ENCODE measurements at regions not wholly inside any gene's neighbourhood (a gene's known extent, or its start where the extent isn't known, plus 50 kb on each side); places are given as distances from the start of the nearest gene placed in this dataset.

- ChIA-PET POLR2A (interaction anchor here (0.6 kb wide), 1 partner anchor 7 kb away, joined by 3 read pairs; no protein-coding TSS in a partner anchor), CTCF (interaction anchor here (0.5 to 1.1 kb wide), 2 partner anchors 55 to 262 kb away, joined by 3 read pairs; no protein-coding TSS in a partner anchor)
- Histone ChIP-seq H3K4me1 (ENCODE audit: control insufficient read depth, insufficient read depth, low read length) (no peaks in the 10 kb centered on the region), H3K36me3 (ENCODE audit: control insufficient read depth in 2 of 2, insufficient read depth in 1 of 2, low read length in 2 of 2) (no peaks in the 10 kb centered on the region), H3K9me3 (ENCODE audit: control insufficient read depth, insufficient read depth, low read depth, low read length) (no peaks in the 10 kb centered on the region), H3K27ac (ENCODE audit: extremely low read depth, low read depth, low read length) (no peak overlapping the region), H3K4me3 (ENCODE audit: low read depth, low read length) (no peak overlapping the region)
- TF ChIP-seq ZNF677 (tag by site-specific recombination; IDR thresholded peaks at IDR 0.05) = no peak
- no peak for TF ChIP-seq ZNF280D (tag by site-specific recombination; IDR thresholded peaks at IDR 0.05)
- no peak for TF ChIP-seq HOXC10 (CRISPR knock-in tag; IDR thresholded peaks at IDR 0.05)
- no peak for TF ChIP-seq ZNF561 (tag by site-specific recombination; IDR thresholded peaks at IDR 0.05; ENCODE audit: borderline replicate concordance)
- TF ChIP-seq ZNF174 (tag by site-specific recombination; IDR thresholded peaks at IDR 0.05) = no peak
- no peak for TF ChIP-seq ZNF169 (tag by site-specific recombination; IDR thresholded peaks at IDR 0.05)
- TF ChIP-seq ZNF571 (tag by site-specific recombination; IDR thresholded peaks at IDR 0.05) = no peak
- TF ChIP-seq ZNF394 (tag by site-specific recombination; IDR thresholded peaks at IDR 0.05; ENCODE audit: borderline replicate concordance) = no peak
These were observed 119.6 kb downstream of the TES start for GRCh38 chr7:116329686-116330503.

GRCh38 chr7:116331020-116331419 is 120.7 kb downstream of the TES start:
- H3K9me3 ChIP-seq (ENCODE audit: control insufficient read depth, insufficient read depth, low read depth, low read length) = no peaks in the 10 kb centered on the region
- no peaks in the 10 kb centered on the region for H3K36me3 ChIP-seq (ENCODE audit: control insufficient read depth in 2 of 2, insufficient read depth in 1 of 2, low read length in 2 of 2)
- no peak overlapping the region for H3K4me3 ChIP-seq (ENCODE audit: low read depth, low read length)
- ChIA-PET POLR2A (no interaction called here), CTCF (interaction anchor here (0.7 kb wide), 2 partner anchors 40 to 290 kb away, joined by 3 read pairs; no protein-coding TSS in a partner anchor)
- H3K27ac ChIP-seq (ENCODE audit: extremely low read depth, low read depth, low read length) = no peak overlapping the region
- TF ChIP-seq ZNF112 (tag by site-specific recombination; IDR thresholded peaks at IDR 0.05) = no peak
- no peak for TF ChIP-seq KLF17 (tag by site-specific recombination; IDR thresholded peaks at IDR 0.05)
- no peak for TF ChIP-seq ZNF280D (tag by site-specific recombination; IDR thresholded peaks at IDR 0.05)
- no peak for TF ChIP-seq ZNF621 (tag by site-specific recombination; IDR thresholded peaks at IDR 0.05)
- TF ChIP-seq MYNN (tag by site-specific recombination; IDR thresholded peaks at IDR 0.05; ENCODE audit: borderline replicate concordance) = no peak
- TF ChIP-seq ZNF19 (tag by site-specific recombination; IDR thresholded peaks at IDR 0.05; ENCODE audit: low read depth) = no peak
- no peak for TF ChIP-seq ZNF292 (tag by site-specific recombination; IDR thresholded peaks at IDR 0.05; ENCODE audit: borderline replicate concordance, low read depth)
- TF ChIP-seq PRDM6 (tag by site-specific recombination; IDR thresholded peaks at IDR 0.05) = no peak
- TF ChIP-seq ZNF843 (tag by site-specific recombination; IDR thresholded peaks at IDR 0.05) = no peak
- TF ChIP-seq ZNF501 (tag by site-specific recombination; IDR thresholded peaks at IDR 0.05) = no peak
- TF ChIP-seq ZNF214 (tag by site-specific recombination; IDR thresholded peaks at IDR 0.05; ENCODE audit: borderline replicate concordance) = no peak
- TF ChIP-seq ZNF776 (tag by site-specific recombination; IDR thresholded peaks at IDR 0.05; ENCODE audit: borderline replicate concordance) = no peak
- TF ChIP-seq SCRT2 (tag by site-specific recombination; IDR thresholded peaks at IDR 0.05) = no peak
- no peak for TF ChIP-seq ZNF423 (tag by site-specific recombination; IDR thresholded peaks at IDR 0.05)
- H3K4me1 ChIP-seq (ENCODE audit: control insufficient read depth, insufficient read depth, low read length) = no peaks in the 10 kb centered on the region
